Mesendoderm (in vitro differentiated cells): ENCODE measurements at regions not wholly inside any gene's neighbourhood (a gene's known extent, or its start where the extent isn't known, plus 50 kb on each side); places are given as distances from the start of the nearest gene placed in this dataset.
"Not testable (repeated sequence)": the region's sequence is repeated elsewhere in the genome, so short reads cannot be mapped to it uniquely, and the experiment has no call there.

Source experiments
- DNase-seq: peaks from one replicate; pipeline ENCODE4 v3.0.0; 2013
- H2AK5ac ChIP-seq: 2 replicates; pipeline ENCODE4 v1.6.1; 2013; ENCODE audit warnings: low read length, inconsistent platforms
- H2BK120ac ChIP-seq: 2 replicates; pipeline ENCODE4 v1.6.1; 2013; ENCODE audit warnings: low read depth, mild to moderate bottlenecking, low read length, moderate library complexity, mixed read lengths
- H2BK15ac ChIP-seq: replicated peaks from 2 replicates; pipeline ENCODE4 v1.6.1; 2013; ENCODE audit warnings: low read depth, mild to moderate bottlenecking, moderate library complexity
- H2BK5ac ChIP-seq: 2 replicates; pipeline ENCODE4 v1.6.1; 2013; ENCODE audit warnings: low read length, inconsistent platforms
- H3K18ac ChIP-seq: 2 replicates; pipeline ENCODE4 v1.6.1; 2013; ENCODE audit warnings: mild to moderate bottlenecking, low read length, mixed read lengths
- H3K23ac ChIP-seq: one replicate; pipeline ENCODE4 v1.6.1; 2013; ENCODE audit warnings: low read length
- H3K27ac ChIP-seq: 2 replicates; pipeline ENCODE4 v1.5.1; 2013; ENCODE audit warnings: low read depth, mild to moderate bottlenecking, inconsistent platforms, low read length, moderate library complexity
- H3K27me3 ChIP-seq: 2 replicates; pipeline ENCODE4 v1.6.1; 2013; ENCODE audit warnings: low read length, control low read depth, mild to moderate bottlenecking, inconsistent platforms; ENCODE audit not compliant: insufficient read depth, poor library complexity
- H3K36me3 ChIP-seq: 2 replicates; pipeline ENCODE4 v1.6.1; 2013; ENCODE audit warnings: low read length, inconsistent platforms; ENCODE audit not compliant: control insufficient read depth, insufficient read depth
- H3K4ac ChIP-seq: one replicate; pipeline ENCODE4 v1.6.1; 2013; ENCODE audit warnings: low read depth, mild to moderate bottlenecking, low read length, moderate library complexity
- H3K4me1 ChIP-seq: 2 replicates; pipeline ENCODE4 v1.6.1; 2013; ENCODE audit warnings: low read depth, low read length, inconsistent platforms; ENCODE audit not compliant: control insufficient read depth
- H3K4me2 ChIP-seq: 2 replicates; pipeline ENCODE4 v1.6.1; 2013; ENCODE audit warnings: low read length
- H3K4me3 ChIP-seq: 2 replicates; pipeline ENCODE4 v1.5.1; 2013; ENCODE audit warnings: mild to moderate bottlenecking, low read length
- H3K56ac ChIP-seq: one replicate; pipeline ENCODE4 v1.6.1; 2013; ENCODE audit warnings: low read length
- H3K79me1 ChIP-seq: 2 replicates; pipeline ENCODE4 v1.6.1; 2013; ENCODE audit warnings: low read length, inconsistent platforms
- H3K79me2 ChIP-seq: 2 replicates; pipeline ENCODE4 v1.6.1; 2013; ENCODE audit warnings: mild to moderate bottlenecking, low read length; ENCODE audit not compliant: control insufficient read depth, insufficient read depth
- H3K9ac ChIP-seq: 2 replicates; pipeline ENCODE4 v1.6.1; 2013; ENCODE audit warnings: low read length, inconsistent platforms
- H4K5ac ChIP-seq: one replicate; pipeline ENCODE4 v1.6.1; 2013; ENCODE audit warnings: low read length
- H4K8ac ChIP-seq: one replicate; pipeline ENCODE4 v1.6.1; 2013; ENCODE audit warnings: low read depth, mild to moderate bottlenecking, control low read depth, low read length, moderate library complexity
- WGBS: extraction: QIAGEN DNeasy Blood & Tissue Kit; methylation state at CpG from one replicate; pipeline ENCODE4 v1.1.7; 2013; ENCODE audit warnings: low lambda C conversion rate, missing lambda C conversion rate; ENCODE audit not compliant: insufficient coverage; ENCODE audit errors: extremely low coverage; 5-methylcytosine and 5-hydroxymethylcytosine counted together

DNA sequence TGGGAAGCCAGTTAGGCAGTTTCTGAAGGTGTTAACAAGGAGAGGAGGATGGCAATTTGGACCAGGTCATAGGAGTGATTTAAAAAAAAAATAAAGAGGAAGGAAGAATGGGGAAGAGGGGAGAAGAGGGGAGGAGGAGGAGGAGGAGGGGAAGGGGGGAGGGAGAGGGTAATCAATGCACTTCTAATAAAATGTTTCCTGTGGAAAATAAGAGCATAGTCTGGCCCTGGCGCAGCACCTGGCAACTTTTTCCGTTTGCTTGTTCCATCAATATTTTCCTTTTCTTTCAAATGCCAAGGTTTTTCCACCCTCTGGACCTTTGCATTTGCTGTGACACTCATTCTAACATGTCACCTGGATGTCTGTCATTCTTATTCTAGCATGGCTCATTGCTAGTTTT lies 308.2 kb downstream of the PPP1R3A start:
- Histone ChIP-seq H2BK5ac (no peak overlapping the region), H3K56ac (no peak overlapping the region), H3K4me2 (no peak overlapping the region), H3K4me1 (no peaks in the 10 kb centered on the region), H3K4me3 (no peak overlapping the region), H2AK5ac (no peak overlapping the region), H3K27ac (no peak overlapping the region), H3K79me2 (no peaks in the 10 kb centered on the region), H3K4ac (no peak overlapping the region), H3K36me3 (no peaks in the 10 kb centered on the region), H3K18ac (no peak overlapping the region), H4K5ac (no peak overlapping the region), H3K79me1 (no peaks in the 10 kb centered on the region), H3K23ac (no peak overlapping the region), H4K8ac (no peak overlapping the region), H3K9ac (no peak overlapping the region), H2BK15ac (no peak overlapping the region), H3K27me3 (no peaks in the 10 kb centered on the region), H2BK120ac (no peak overlapping the region)
- DNase-seq, result no peak
- WGBS, result no CpG with 5 or more reads among the region's 2 CpGs

DNA sequence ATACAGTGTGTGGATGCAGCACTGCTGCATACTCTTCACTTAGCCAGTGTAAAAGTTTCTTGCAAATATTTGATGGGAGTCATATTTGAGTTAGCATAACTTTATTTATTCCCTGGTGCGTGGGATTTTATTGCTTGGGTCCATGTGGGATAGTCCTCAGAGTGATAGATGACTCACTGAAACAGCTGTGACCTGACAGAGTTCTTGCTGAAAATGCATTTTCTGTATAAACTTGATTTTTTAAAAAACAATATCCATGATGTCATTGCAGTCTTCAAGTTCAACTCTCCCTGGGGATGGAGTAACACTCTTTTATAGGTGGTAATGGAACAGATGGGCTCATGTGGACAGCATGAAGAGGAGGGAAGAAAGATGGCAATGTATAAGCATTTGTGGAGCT lies 310.0 kb downstream of the PPP1R3A start:
- no peaks in the 10 kb centered on the region for H3K79me1 ChIP-seq
- H2BK120ac ChIP-seq, result no peak overlapping the region
- H3K27me3 ChIP-seq, result no peaks in the 10 kb centered on the region
- H3K18ac ChIP-seq, result no peak overlapping the region
- no peak for DNase-seq
- H3K36me3 ChIP-seq, result no peaks in the 10 kb centered on the region
- no peak overlapping the region for H3K9ac ChIP-seq
- H4K5ac ChIP-seq, result no peak overlapping the region
- H3K4me1 ChIP-seq, result no peaks in the 10 kb centered on the region
- no peak overlapping the region for H3K23ac ChIP-seq
- no CpG with 5 or more reads among the region's 1 CpG for WGBS
- H3K4me2 ChIP-seq, result no peak overlapping the region
- H2BK15ac ChIP-seq, result no peak overlapping the region
- no peak overlapping the region for H3K56ac ChIP-seq
- H2AK5ac ChIP-seq, result no peak overlapping the region
- H2BK5ac ChIP-seq, result no peak overlapping the region
- no peak overlapping the region for H3K4me3 ChIP-seq
- no peak overlapping the region for H4K8ac ChIP-seq
- no peaks in the 10 kb centered on the region for H3K79me2 ChIP-seq
- no peak overlapping the region for H3K4ac ChIP-seq
- no peak overlapping the region for H3K27ac ChIP-seq

DNA sequence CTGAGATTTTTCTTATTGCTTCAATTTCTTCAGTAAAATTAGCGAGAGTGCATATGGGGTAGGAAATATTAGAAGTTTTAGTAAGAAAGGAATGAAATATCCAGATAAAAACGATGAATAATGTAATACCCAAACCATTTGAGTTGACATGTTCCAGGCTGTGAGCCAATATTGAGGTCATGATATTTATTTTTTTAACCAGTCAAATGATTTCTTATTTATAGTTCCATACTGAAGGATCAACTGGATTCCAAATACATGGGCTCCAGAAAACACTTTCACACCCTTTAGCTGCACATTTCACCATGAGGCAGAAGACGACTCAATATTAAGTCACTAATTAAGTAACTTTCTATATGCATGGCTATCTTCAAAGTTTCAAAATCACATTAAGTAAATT lies 312.5 kb downstream of the PPP1R3A start:
- no CpG with 5 or more reads among the region's 3 CpGs for WGBS

DNA sequence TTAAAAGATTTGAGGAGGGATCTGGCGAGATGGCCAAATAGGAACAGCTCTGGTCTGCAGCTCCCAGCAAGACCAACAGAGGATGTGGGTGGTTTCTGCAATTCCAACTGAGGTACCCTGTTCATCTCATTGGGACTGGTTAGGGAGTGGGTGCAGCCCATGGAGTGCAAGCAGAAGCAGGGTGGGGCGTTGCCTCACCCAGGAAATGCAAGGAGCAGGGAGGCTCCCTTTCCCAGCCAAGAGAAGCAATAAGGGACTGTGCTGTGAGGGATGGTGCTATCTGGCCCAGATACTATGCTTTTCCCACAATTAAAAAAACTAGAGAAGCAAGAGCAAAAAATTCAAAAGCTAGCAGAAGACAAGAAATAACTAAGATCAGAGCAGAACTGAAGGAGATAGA lies 318.4 kb downstream of the PPP1R3A start:
- not testable (repeated sequence) for H3K79me2 ChIP-seq, H2BK15ac ChIP-seq, H3K4me1 ChIP-seq, H3K18ac ChIP-seq, H3K4ac ChIP-seq, H3K9ac ChIP-seq, H3K4me3 ChIP-seq, H3K4me2 ChIP-seq, H3K79me1 ChIP-seq, H2BK120ac ChIP-seq, H3K23ac ChIP-seq, H2BK5ac ChIP-seq, H3K27ac ChIP-seq, H4K8ac ChIP-seq, H3K36me3 ChIP-seq, H3K27me3 ChIP-seq, H4K5ac ChIP-seq, DNase-seq, H2AK5ac ChIP-seq, H3K56ac ChIP-seq
- WGBS, result no CpG with 5 or more reads among the region's 2 CpGs

More for the DNA sequence above, 312.5 kb downstream of the PPP1R3A start:
- H3K56ac ChIP-seq, result no peak overlapping the region
- H3K79me2 ChIP-seq, result no peaks in the 10 kb centered on the region
- H3K4me3 ChIP-seq, result no peak overlapping the region
- no peaks in the 10 kb centered on the region for H3K4me1 ChIP-seq
- no peak overlapping the region for H4K8ac ChIP-seq
- H2AK5ac ChIP-seq, result no peak overlapping the region
- H3K27ac ChIP-seq, result no peak overlapping the region
- H3K27me3 ChIP-seq, result no peaks in the 10 kb centered on the region
- H3K4ac ChIP-seq, result no peak overlapping the region
- no peak overlapping the region for H2BK15ac ChIP-seq
- no peaks in the 10 kb centered on the region for H3K36me3 ChIP-seq
- DNase-seq, result no peak
- H2BK5ac ChIP-seq, result no peak overlapping the region
- H3K79me1 ChIP-seq, result no peaks in the 10 kb centered on the region
- no peak overlapping the region for H3K4me2 ChIP-seq
- H4K5ac ChIP-seq, result no peak overlapping the region
- H3K9ac ChIP-seq, result no peak overlapping the region
- no peak overlapping the region for H3K18ac ChIP-seq
- H2BK120ac ChIP-seq, result no peak overlapping the region
- no peak overlapping the region for H3K23ac ChIP-seq

DNA sequence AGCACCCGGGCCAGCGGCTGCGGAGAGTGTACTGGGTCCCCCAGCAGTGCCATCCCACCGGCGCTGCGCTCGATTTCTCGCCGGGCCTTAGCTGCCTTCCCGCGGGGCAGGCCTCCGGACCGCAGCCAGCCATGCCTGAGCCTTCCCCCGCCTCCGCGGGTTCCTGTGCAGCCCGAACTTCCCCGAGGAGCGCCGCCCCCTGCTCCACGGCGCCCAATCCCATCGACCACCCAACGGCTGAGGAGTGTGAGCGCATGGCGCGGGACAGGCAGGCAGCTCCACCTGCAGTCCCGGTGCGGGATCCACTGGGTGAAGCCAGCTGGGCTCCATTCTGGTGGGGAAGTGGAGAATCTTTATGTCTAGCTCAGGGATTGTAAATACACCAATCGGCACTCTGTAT lies 325.4 kb downstream of the PPP1R3A start:
- not testable (repeated sequence) for H3K36me3 ChIP-seq, DNase-seq, H2BK120ac ChIP-seq, H3K4me2 ChIP-seq, H3K27ac ChIP-seq, H3K4me1 ChIP-seq, H3K79me1 ChIP-seq, H2BK5ac ChIP-seq, H3K56ac ChIP-seq, H3K4me3 ChIP-seq, H2BK15ac ChIP-seq, H3K9ac ChIP-seq, H3K23ac ChIP-seq, H3K4ac ChIP-seq, H3K18ac ChIP-seq, H3K27me3 ChIP-seq, H4K8ac ChIP-seq, H3K79me2 ChIP-seq, H2AK5ac ChIP-seq, H4K5ac ChIP-seq
- no CpG with 5 or more reads among the region's 30 CpGs for WGBS

DNA sequence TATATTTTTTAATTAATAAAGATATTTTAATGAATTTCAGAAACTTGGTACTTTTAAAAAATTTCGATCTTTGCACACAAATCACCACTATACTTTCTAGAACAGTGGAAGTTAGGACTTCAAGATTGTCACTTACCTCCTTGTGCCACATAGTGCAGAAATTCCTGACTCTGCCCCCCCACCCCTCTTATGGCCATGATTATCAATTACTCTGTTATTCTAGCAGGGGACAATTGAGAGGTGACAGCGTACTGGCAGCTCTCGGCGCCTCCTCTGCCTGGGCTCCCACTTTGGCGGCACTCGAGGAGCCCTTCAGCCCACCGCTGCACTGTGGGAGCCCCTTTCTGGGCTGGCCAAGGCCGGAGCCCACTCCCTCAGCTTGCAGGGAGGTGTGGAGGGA lies 325.9 kb downstream of the PPP1R3A start:
- not testable (repeated sequence) for H3K4me2 ChIP-seq, H2BK120ac ChIP-seq, H3K4me3 ChIP-seq, H2BK5ac ChIP-seq, H3K4ac ChIP-seq, H3K79me2 ChIP-seq, H4K5ac ChIP-seq, H2BK15ac ChIP-seq, H3K4me1 ChIP-seq, H3K56ac ChIP-seq, H3K79me1 ChIP-seq, H3K18ac ChIP-seq, DNase-seq, H3K27ac ChIP-seq, H2AK5ac ChIP-seq, H3K23ac ChIP-seq, H3K36me3 ChIP-seq, H4K8ac ChIP-seq, H3K27me3 ChIP-seq, H3K9ac ChIP-seq
- no CpG with 5 or more reads among the region's 8 CpGs for WGBS
